Frontal cortex (tissue), 3 donors: ENCODE measurements at regions not wholly inside any gene's neighbourhood (a gene's known extent, or its start where the extent isn't known, plus 50 kb on each side); places are given as distances from the start of the nearest gene placed in this dataset.

Experiments
- DNase-seq, 2 donors: peaks; one replicate each; pipeline ENCODE4 v3.0.0; 2012; ENCODE audit warnings: low spot score in 2 of 2
- FAIRE-seq: peaks from 2 replicates; lab custom pipeline; 2012; peaks lifted over from hg19 to GRCh38; lab: Jason Lieb, UNC
- donor health status: control.
- donor health status: control.
- donor health status: control.

GRCh38 chr7:156000601-156001396 lies 188.5 kb upstream of the SHH start:
- FAIRE-seq = no peak
- DNase-seq = no peak

GRCh38 chr7:155999631-156000489 lies 187.6 kb upstream of the SHH start:
- no peak for DNase-seq
- FAIRE-seq = no peak

- DNase-seq (no peak), FAIRE-seq (no peak)
Measured at GRCh38 chr7:155998766-155999630, 186.7 kb upstream of the SHH start.

GRCh38 chr7:155998328-155998691 lies 186.0 kb upstream of the SHH start:
- DNase-seq (no peak), FAIRE-seq (no peak)

- no peak for DNase-seq
- no peak for FAIRE-seq
Measured at GRCh38 chr7:155997431-155998327, 185.4 kb upstream of the SHH start.

GRCh38 chr7:155996718-155997280 lies 184.5 kb upstream of the SHH start:
- FAIRE-seq (no peak), DNase-seq (no peak)

GRCh38 chr7:155995183-155995612 lies 182.9 kb upstream of the SHH start:
- FAIRE-seq = no peak

GRCh38 chr7:155994279-155994811 lies 182.1 kb upstream of the SHH start:
- DNase-seq (no peak), FAIRE-seq (no peak)

More at GRCh38 chr7:155995183-155995612, 182.9 kb upstream of the SHH start:
- no peak for DNase-seq

- FAIRE-seq (no peak), DNase-seq (no peak)
Measured at GRCh38 chr7:155993420-155994278, 181.4 kb upstream of the SHH start.

- FAIRE-seq = no peak
- DNase-seq = no peak
Measured at GRCh38 chr7:155992974-155993373, 180.7 kb upstream of the SHH start.

- FAIRE-seq (no peak), DNase-seq (no peak)
Measured at GRCh38 chr7:155992538-155992937, 180.3 kb upstream of the SHH start.

- DNase-seq = no peak
- no peak for FAIRE-seq
Measured at GRCh38 chr7:155992107-155992506, 179.8 kb upstream of the SHH start.

- DNase-seq = no peak
- no peak for FAIRE-seq
Measured at GRCh38 chr7:155991470-155991869, 179.2 kb upstream of the SHH start.

- DNase-seq (no peak), FAIRE-seq (no peak)
Measured at GRCh38 chr7:155988416-155988815, 176.2 kb upstream of the SHH start.

- no peak for FAIRE-seq
- no peak for DNase-seq
Measured at GRCh38 chr7:155987681-155988235, 175.5 kb upstream of the SHH start.

- FAIRE-seq (no peak), DNase-seq (no peak)
Measured at GRCh38 chr7:155986497-155987160, 174.4 kb upstream of the SHH start.
